GM23338 (cell line): ENCODE measurements at regions not wholly inside any gene's neighbourhood (a gene's known extent, or its start where the extent isn't known, plus 50 kb on each side); places are given as distances from the start of the nearest gene placed in this dataset.

Experiments
- ATAC-seq: fragments of 200-7000 bp; cut with Tn5 transposase; 3 replicates; pipeline ENCODE4 v1.9.1; 2020
- DNase-seq: peaks from one replicate; pipeline ENCODE4 v3.0.0-alpha.2; 2015; ENCODE audit warnings: low spot score
- H2AFZ ChIP-seq: fragments of 200-600 bp; sonication (generic); 2 replicates; pipeline ENCODE4 v1.8.0; 2016; ENCODE audit warnings: antibody characterized with exemption, mild to moderate bottlenecking, moderate library complexity
- H3F3A ChIP-seq: fragments of 200-600 bp; sonication (generic); replicated peaks from 2 replicates; pipeline ENCODE4 v1.8.0; 2017; ENCODE audit warnings: antibody characterized with exemption, mixed run types, low read depth
- H3K27ac ChIP-seq: fragments of 200-600 bp; sonication (generic); 2 replicates; pipeline ENCODE4 v1.6.1; 2016; ENCODE audit warnings: low read depth
- H3K27me3 ChIP-seq: fragments of 200-600 bp; sonication (generic); 2 replicates; pipeline ENCODE4 v1.8.0; 2016; ENCODE audit warnings: mild to moderate bottlenecking, mixed run types, moderate library complexity; ENCODE audit not compliant: insufficient read depth
- H3K36me3 ChIP-seq: fragments of 200-600 bp; sonication (generic); 2 replicates; pipeline ENCODE4 v1.8.0; 2016; ENCODE audit warnings: mild to moderate bottlenecking; ENCODE audit not compliant: insufficient read depth
- H3K4me1 ChIP-seq: fragments of 200-600 bp; sonication (generic); 2 replicates; pipeline ENCODE4 v1.8.0; 2016; ENCODE audit warnings: mild to moderate bottlenecking, moderate library complexity; ENCODE audit not compliant: insufficient read depth
- H3K4me2 ChIP-seq: fragments of 200-600 bp; sonication (generic); 2 replicates; pipeline ENCODE4 v1.7.1; 2017; ENCODE audit warnings: mixed run types
- H3K4me3 ChIP-seq: fragments of 200-600 bp; sonication (generic); 2 replicates; pipeline ENCODE4 v1.6.1; 2016; ENCODE audit warnings: mixed run types
- H3K79me2 ChIP-seq: fragments of 200-600 bp; sonication (generic); replicated peaks from 2 replicates; pipeline ENCODE4 v1.8.0; 2017; ENCODE audit warnings: mild to moderate bottlenecking; ENCODE audit not compliant: insufficient read depth
- H3K9me2 ChIP-seq: fragments of 200-600 bp; sonication (generic); 2 replicates; pipeline ENCODE4 v1.8.0; 2017; ENCODE audit not compliant: insufficient read depth
- H4K20me1 ChIP-seq: fragments of 200-600 bp; sonication (generic); replicated peaks from 2 replicates; pipeline ENCODE4 v1.8.0; 2017; ENCODE audit warnings: mild to moderate bottlenecking; ENCODE audit not compliant: insufficient read depth
- H3K27ac Mint-ChIP-seq: 2 replicates; pipeline ENCODE4 v1.8.0; 2020; ENCODE audit warnings: inconsistent platforms, mild to moderate bottlenecking, moderate library complexity, mixed read lengths
- H3K27me3 Mint-ChIP-seq: 3 replicates; pipeline ENCODE4 v1.8.0; 2022; ENCODE audit warnings: low read depth, mild to moderate bottlenecking, moderate library complexity, mixed read lengths, inconsistent platforms; ENCODE audit not compliant: insufficient read depth, poor library complexity
- H3K36me3 Mint-ChIP-seq: 3 replicates; pipeline ENCODE4 v1.8.0; 2021; ENCODE audit warnings: low read depth, mild to moderate bottlenecking, inconsistent platforms, moderate library complexity, mixed read lengths
- H3K4me1 Mint-ChIP-seq: 3 replicates; pipeline ENCODE4 v1.8.0; 2020; ENCODE audit warnings: mild to moderate bottlenecking, inconsistent platforms, mixed read lengths
- H3K4me3 Mint-ChIP-seq: 3 replicates; pipeline ENCODE4 v1.8.0; 2021; ENCODE audit warnings: moderate library complexity, mild to moderate bottlenecking, inconsistent platforms, mixed read lengths
- H3K9me3 Mint-ChIP-seq: 3 replicates; pipeline ENCODE4 v1.8.0; 2020; ENCODE audit warnings: moderate library complexity, mild to moderate bottlenecking, inconsistent platforms, mixed read lengths
- ETS1 ChIP-seq: IDR thresholded peaks from 2 replicates; pipeline ENCODE4 v1.6.1; 2016; ENCODE audit warnings: antibody characterized with exemption
- EZH2 ChIP-seq: fragments of 200-600 bp; sonication (generic); IDR thresholded peaks from one replicate; pipeline ENCODE4 v1.8.0; 2017; ENCODE audit warnings: antibody characterized with exemption, mild to moderate bottlenecking, low read depth; ENCODE audit not compliant: unreplicated experiment
- EZH2phosphoT487 ChIP-seq: fragments of 200-600 bp; sonication (generic); IDR thresholded peaks from one replicate; pipeline ENCODE4 v1.8.1; 2018; ENCODE audit warnings: antibody characterized with exemption; ENCODE audit not compliant: unreplicated experiment
- JUNB ChIP-seq: IDR thresholded peaks from one replicate; pipeline ENCODE4 v1.6.1; 2016; ENCODE audit warnings: antibody characterized with exemption; ENCODE audit not compliant: unreplicated experiment
- NANOG ChIP-seq: IDR thresholded peaks from 2 replicates; pipeline ENCODE4 v1.6.1; 2016; ENCODE audit warnings: antibody characterized with exemption, borderline replicate concordance
- POLR2AphosphoS5 ChIP-seq: IDR thresholded peaks from 2 replicates; pipeline ENCODE4 v1.6.1; 2016; ENCODE audit warnings: antibody characterized with exemption, low read depth
- STAT1 ChIP-seq: IDR thresholded peaks from one replicate; pipeline ENCODE4 v1.6.1; 2016; ENCODE audit warnings: antibody characterized with exemption; ENCODE audit not compliant: unreplicated experiment
- ZNF462 ChIP-seq: fragments of 250-450 bp; sonication (Bioruptor Pico); IDR thresholded peaks from 2 replicates; pipeline ENCODE4 v1.5.0; 2020; ENCODE audit warnings: mild to moderate bottlenecking, moderate library complexity

GRCh38 chr6:168196385-168196860 is 117.4 kb upstream of the FRMD1 start (continued):
- TF ChIP-seq ZNF462 (CRISPR knock-in tag) = no peak
- TF ChIP-seq EZH2phosphoT487 = no peak
- no peak for TF ChIP-seq POLR2AphosphoS5
- TF ChIP-seq STAT1 = no peak
- no peak for TF ChIP-seq NANOG
- TF ChIP-seq JUNB = no peak

GRCh38 chr6:168195712-168196111 is 116.7 kb upstream of the FRMD1 start:
- ATAC-seq (no peak), DNase-seq (no peak)
- TF ChIP-seq EZH2 = no peak
- TF ChIP-seq ETS1 = no peak
- no peak for TF ChIP-seq POLR2AphosphoS5
- no peak for TF ChIP-seq STAT1
- Mint-ChIP-seq H3K9me3 (no peaks in the 10 kb centered on the region; the same call in 2 of the 3 replicates), H3K27me3 (peaks cover 24% of the 10 kb centered on the region), H3K4me1 (peaks cover 13% of the 10 kb centered on the region), H3K4me3 (no peak overlapping the region), H3K36me3 (no peaks in the 10 kb centered on the region), H3K27ac (no peak overlapping the region)
- Histone ChIP-seq H3K79me2 (no peaks in the 10 kb centered on the region), H3K9me2 (no peaks in the 10 kb centered on the region), H3K36me3 (no peaks in the 10 kb centered on the region), H3F3A (no peaks in the 10 kb centered on the region), H3K27ac (no peak overlapping the region), H3K4me1 (no peaks in the 10 kb centered on the region), H3K4me3 (no peak overlapping the region), H4K20me1 (no peaks in the 10 kb centered on the region), H2AFZ (no peak overlapping the region), H3K4me2 (no peak overlapping the region), H3K27me3 (no peaks in the 10 kb centered on the region)
